ENCODE measurements at regions not wholly inside any gene's neighbourhood (a gene's known extent, or its start where the extent isn't known, plus 50 kb on each side); places are given as distances from the start of the nearest gene placed in this dataset.
"Not testable (repeated sequence)": the region's sequence is repeated elsewhere in the genome, so short reads cannot be mapped to it uniquely, and the experiment has no call there.

DNA sequence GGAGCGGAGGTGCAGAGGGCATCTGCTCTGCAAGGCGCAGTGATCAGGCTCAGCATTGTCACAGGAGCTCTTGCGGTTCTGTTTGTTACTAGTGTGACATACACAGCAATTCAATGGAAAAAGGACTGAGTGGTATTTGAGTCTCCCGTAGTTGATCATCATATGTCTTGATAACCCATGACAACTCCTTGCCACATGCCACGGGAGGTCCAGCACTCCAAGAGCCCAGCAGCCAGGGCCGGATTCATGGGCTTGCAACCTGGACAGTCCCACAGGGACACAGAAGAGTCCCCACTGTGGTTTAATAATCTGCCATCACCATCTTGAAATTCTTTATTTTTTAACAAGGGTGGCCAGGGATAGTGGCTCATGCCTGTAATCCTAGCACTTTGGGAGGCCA lies 58.1 kb upstream of the ROPN1B start:
- TF ChIP-seq, protein P1, sequence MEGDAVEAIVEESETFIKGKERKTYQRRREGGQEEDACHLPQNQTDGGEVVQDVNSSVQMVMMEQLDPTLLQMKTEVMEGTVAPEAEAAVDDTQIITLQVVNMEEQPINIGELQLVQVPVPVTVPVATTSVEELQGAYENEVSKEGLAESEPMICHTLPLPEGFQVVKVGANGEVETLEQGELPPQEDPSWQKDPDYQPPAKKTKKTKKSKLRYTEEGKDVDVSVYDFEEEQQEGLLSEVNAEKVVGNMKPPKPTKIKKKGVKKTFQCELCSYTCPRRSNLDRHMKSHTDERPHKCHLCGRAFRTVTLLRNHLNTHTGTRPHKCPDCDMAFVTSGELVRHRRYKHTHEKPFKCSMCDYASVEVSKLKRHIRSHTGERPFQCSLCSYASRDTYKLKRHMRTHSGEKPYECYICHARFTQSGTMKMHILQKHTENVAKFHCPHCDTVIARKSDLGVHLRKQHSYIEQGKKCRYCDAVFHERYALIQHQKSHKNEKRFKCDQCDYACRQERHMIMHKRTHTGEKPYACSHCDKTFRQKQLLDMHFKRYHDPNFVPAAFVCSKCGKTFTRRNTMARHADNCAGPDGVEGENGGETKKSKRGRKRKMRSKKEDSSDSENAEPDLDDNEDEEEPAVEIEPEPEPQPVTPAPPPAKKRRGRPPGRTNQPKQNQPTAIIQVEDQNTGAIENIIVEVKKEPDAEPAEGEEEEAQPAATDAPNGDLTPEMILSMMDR (IDR thresholded peaks at IDR 0.05) = not testable (repeated sequence)
- not testable (repeated sequence) for TF ChIP-seq POLR2AphosphoS5, EP300, POLR2A (IDR thresholded peaks at IDR 0.05)

Measured in gastroesophageal sphincter (tissue), 3 donors.